ENCODE measurements at regions not wholly inside any gene's neighbourhood (a gene's known extent, or its start where the extent isn't known, plus 50 kb on each side); places are given as distances from the start of the nearest gene placed in this dataset.

- TF ChIP-seq ARNTL (CRISPR knock-in tag; IDR thresholded peaks at IDR 0.05; ENCODE audit: borderline replicate concordance, low read depth), result no peak
- no peak for TF ChIP-seq PATZ1 (CRISPR knock-in tag; IDR thresholded peaks at IDR 0.05; ENCODE audit: borderline replicate concordance)
- no peak for TF ChIP-seq GLIS3 (CRISPR knock-in tag; IDR thresholded peaks at IDR 0.05)
- TF ChIP-seq BACH2 (CRISPR knock-in tag; IDR thresholded peaks at IDR 0.05; ENCODE audit: borderline replicate concordance), result no peak
- no peak for TF ChIP-seq SNAI2 (CRISPR knock-in tag; IDR thresholded peaks at IDR 0.05)
- no peak for TF ChIP-seq RARB (CRISPR knock-in tag; IDR thresholded peaks at IDR 0.05)
- TF ChIP-seq CSRNP3 (CRISPR knock-in tag; IDR thresholded peaks at IDR 0.05), result no peak
Measured at GRCh38 chr20:48310305-48310704, 517.5 kb downstream of the PREX1 start.

Measured in SK-N-SH treated with all-trans-retinoic acid at 6 μM for 48 hours (cell line).